ENCODE measurements at regions not wholly inside any gene's neighbourhood (a gene's known extent, or its start where the extent isn't known, plus 50 kb on each side); places are given as distances from the start of the nearest gene placed in this dataset.
"Not testable (repeated sequence)": the region's sequence is repeated elsewhere in the genome, so short reads cannot be mapped to it uniquely, and the experiment has no call there.

DNA sequence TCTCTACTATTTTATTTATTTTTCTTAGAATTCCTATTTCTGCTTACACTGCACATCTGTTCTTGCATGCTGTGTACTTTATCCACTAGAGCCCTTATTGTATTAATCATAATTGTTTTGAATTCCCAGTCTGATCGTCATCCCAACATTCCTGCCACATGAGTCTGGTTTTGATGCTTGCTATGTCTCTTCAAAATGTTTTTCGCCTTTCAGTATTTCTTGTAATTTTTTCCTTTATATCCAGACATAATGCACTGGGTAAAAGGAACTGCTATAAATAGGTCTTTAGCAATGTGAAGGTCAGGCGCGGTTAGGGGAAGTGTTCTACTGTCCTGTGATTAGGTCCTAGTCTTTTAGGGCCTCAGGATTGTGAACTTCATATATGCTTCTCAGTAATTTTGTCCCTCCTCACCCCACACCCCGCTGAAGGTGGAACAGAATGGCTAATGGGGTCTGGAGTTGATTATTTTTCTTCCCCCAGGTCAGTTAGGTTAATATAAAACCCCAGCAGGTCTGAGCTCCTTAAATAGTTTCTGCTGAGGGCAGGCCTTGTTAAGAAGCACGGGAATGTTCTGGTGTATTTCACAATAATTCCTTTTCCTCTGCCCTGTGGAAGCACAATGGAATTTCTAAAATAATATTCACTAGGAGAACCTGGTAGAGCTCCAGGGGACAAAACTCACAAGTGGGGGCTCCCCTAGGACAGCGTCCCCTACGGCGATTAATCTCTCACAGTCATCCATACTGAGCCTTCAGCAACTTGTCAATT is 146.6 kb upstream of the TUT7 start:
- Mint-ChIP-seq H3K36me3 (no peaks in the 10 kb centered on the region), H3K27ac (no peak overlapping the region), H3K4me1 (no peaks in the 10 kb centered on the region), H3K4me3 (no peak overlapping the region), H3K27me3 (peaks cover 9% of the 10 kb centered on the region), H3K9me3 (no peaks in the 10 kb centered on the region)
- ATAC-seq (ENCODE audit: low read depth) (no peak), DNase-seq (ENCODE audit: low spot score in 2 of 2) (no peak)

DNA sequence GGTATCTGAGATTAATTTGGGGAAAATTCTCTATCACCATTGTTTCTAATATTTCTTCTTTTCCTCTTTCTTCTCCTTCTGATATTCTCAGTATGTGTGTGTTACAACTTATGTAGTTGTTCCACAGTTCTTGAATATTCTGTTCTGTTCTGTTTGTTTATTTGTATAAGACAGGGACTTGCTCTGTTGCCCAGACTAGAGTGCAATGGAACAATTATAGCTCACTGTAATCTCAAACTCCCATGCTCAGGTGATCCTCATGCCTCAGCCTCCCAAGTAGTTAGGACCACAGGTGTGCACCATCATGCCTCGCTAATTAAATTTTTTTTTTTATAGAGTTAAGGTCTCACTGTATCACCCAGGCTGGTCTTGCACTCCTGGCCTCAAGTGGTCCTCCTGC is 145.8 kb upstream of the TUT7 start:
- H3K27me3 Mint-ChIP-seq, result peaks cover 7% of the 10 kb centered on the region
- H3K27ac Mint-ChIP-seq, result no peak overlapping the region
- H3K4me1 Mint-ChIP-seq, result no peaks in the 10 kb centered on the region
- no peak for DNase-seq (ENCODE audit: low spot score in 2 of 2)
- ATAC-seq (ENCODE audit: low read depth), result no peak
- H3K9me3 Mint-ChIP-seq, result no peaks in the 10 kb centered on the region
- H3K36me3 Mint-ChIP-seq, result no peaks in the 10 kb centered on the region
- H3K4me3 Mint-ChIP-seq, result no peak overlapping the region

DNA sequence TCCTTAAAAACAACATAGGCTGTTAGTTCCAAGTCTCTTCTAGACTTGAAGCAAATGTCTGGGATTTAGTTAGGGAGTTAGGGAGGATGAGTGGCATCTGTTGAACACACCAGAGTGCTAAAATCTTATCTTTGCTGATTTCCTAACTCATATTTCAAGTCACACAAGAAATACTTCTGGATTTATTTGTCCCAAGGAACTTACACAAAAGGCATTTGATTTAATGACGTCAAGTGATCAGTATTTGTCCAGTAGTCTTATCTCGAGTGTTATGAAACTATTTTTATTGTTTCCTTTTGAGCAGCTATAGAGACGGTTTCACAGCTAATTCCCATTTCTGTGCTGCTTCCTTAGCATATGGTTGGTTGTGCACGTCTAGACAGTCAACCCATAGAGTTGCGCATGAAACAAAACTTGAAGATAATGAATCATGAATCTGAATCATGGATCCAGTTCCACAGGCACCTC is 140.5 kb upstream of the TUT7 start:
- H3K4me1 Mint-ChIP-seq, result no peaks in the 10 kb centered on the region
- DNase-seq (ENCODE audit: low spot score in 2 of 2), result no peak
- H3K27me3 Mint-ChIP-seq, result peaks cover 1% of the 10 kb centered on the region
- no peak overlapping the region for H3K27ac Mint-ChIP-seq
- H3K4me3 Mint-ChIP-seq, result no peak overlapping the region
- no peak for ATAC-seq (ENCODE audit: low read depth)
- no peaks in the 10 kb centered on the region for H3K9me3 Mint-ChIP-seq
- H3K36me3 Mint-ChIP-seq, result no peaks in the 10 kb centered on the region

DNA sequence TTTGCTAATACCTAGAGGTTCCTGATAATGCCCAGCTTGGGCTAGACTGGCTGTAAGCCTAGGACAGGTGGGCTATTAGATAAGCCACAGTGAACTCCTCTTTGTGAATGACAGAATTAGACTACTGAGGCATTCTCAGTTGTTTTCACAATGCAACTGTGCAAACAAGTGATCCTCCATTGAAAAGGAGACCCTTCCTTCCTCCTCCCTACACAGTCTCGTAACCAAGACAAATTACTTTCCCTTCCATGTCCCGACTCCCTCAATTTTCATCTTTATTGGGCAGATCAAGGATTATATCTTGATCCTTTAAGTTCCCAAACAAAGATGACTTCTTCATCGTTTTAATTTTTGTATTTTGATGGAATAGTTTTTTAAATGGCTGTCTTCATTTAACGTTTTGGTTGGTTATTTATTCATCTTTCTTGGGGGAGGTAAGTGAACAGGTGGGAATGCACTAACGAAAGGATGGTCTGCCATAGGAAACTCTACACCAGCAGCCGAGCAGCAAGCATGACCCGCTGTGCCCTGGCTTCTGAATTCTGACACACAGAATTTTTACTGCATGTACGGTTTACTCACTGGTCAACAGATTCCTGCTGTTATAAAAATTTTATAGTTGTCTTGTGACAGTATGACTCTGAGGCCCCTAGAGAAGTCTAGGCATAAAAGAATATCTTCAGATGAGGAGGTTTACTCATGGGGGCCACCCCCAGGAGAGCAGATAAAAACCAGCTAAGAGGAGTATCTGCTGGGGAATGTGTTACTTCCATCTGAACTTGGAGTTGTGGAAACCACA is 137.5 kb upstream of the TUT7 start:
- DNase-seq (ENCODE audit: low spot score in 2 of 2) (no peak), ATAC-seq (ENCODE audit: low read depth) (no peak)
- H3K36me3 Mint-ChIP-seq, result no peaks in the 10 kb centered on the region
- H3K27me3 Mint-ChIP-seq, result no peaks in the 10 kb centered on the region
- H3K4me3 Mint-ChIP-seq, result no peak overlapping the region
- H3K4me1 Mint-ChIP-seq, result no peaks in the 10 kb centered on the region
- no peak overlapping the region for H3K27ac Mint-ChIP-seq
- H3K9me3 Mint-ChIP-seq, result no peaks in the 10 kb centered on the region

DNA sequence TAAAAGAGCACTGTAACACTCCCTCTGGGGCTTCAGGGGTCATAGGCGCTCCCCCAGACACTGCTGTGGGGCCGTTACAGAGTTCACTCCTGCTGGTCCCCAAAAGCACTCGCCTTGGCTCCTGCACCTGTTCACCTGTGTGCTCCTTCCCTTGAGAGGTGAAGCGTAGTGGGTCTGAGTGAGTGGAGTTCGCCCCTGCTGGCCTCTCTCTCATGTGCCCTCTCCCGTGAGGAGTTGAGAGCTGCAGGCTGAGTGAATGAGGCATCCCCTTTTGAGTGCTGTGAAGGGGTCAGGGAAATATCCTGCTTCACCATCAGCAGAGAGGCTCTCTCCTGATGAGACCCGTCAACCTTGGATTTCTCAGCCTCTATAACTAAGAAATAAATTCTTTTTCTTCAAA is 134.6 kb upstream of the TUT7 start:
- Mint-ChIP-seq H3K27me3 (no peaks in the 10 kb centered on the region), H3K27ac (no peak overlapping the region), H3K4me1 (no peaks in the 10 kb centered on the region), H3K36me3 (no peaks in the 10 kb centered on the region), H3K4me3 (no peak overlapping the region), H3K9me3 (no peaks in the 10 kb centered on the region)
- no peak for DNase-seq (ENCODE audit: low spot score in 2 of 2)
- no peak for ATAC-seq (ENCODE audit: low read depth)

DNA sequence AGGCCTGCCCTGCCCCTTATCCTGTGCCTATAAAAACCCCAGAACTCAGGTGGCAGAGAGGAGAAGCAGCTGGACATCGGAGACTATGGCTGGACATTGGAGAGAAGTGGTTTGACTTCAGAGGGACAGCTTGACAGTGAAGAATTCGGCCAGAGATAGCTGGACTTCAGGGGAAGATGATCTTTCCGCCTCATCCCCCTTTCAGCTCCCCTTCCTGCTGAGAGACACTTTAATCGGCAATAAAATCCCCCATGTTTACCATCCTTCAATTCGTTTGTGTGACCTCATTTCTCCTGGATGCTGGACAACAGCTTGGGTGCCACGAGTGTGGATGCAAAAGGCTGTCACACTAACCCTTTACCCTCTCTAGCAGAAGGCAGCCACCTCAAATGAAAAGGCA is 134.1 kb upstream of the TUT7 start:
- ATAC-seq (ENCODE audit: low read depth) (no peak), DNase-seq (ENCODE audit: low spot score in 2 of 2) (no peak)
- Mint-ChIP-seq H3K9me3 (no peaks in the 10 kb centered on the region), H3K4me3 (no peak overlapping the region), H3K27me3 (no peaks in the 10 kb centered on the region), H3K4me1 (no peaks in the 10 kb centered on the region), H3K36me3 (no peaks in the 10 kb centered on the region), H3K27ac (no peak overlapping the region)

DNA sequence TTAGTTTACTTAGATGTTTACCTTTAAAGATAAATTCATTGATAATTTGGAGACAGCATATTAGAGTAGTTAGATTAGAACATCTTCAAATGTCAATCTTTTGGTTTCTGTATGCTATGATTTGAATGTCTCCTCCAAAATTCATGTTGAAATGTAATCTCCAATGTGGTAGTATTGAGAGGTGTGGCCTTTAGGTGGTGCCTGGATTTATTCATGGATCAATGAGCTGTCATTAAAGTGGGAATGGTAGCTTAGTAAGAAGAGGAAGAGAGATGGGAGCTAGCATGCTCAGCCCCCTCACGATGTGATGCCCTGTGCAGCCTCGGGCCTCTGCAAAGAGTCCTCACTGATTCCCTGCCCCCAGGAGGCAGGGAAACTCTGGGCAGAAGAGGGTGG is 133.6 kb upstream of the TUT7 start:
- no peak overlapping the region for H3K4me3 Mint-ChIP-seq
- no peaks in the 10 kb centered on the region for H3K36me3 Mint-ChIP-seq
- ATAC-seq (ENCODE audit: low read depth) (no peak), DNase-seq (ENCODE audit: low spot score in 2 of 2) (no peak)
- no peak overlapping the region for H3K27ac Mint-ChIP-seq
- no peaks in the 10 kb centered on the region for H3K4me1 Mint-ChIP-seq
- H3K27me3 Mint-ChIP-seq, result no peaks in the 10 kb centered on the region
- H3K9me3 Mint-ChIP-seq, result no peaks in the 10 kb centered on the region

DNA sequence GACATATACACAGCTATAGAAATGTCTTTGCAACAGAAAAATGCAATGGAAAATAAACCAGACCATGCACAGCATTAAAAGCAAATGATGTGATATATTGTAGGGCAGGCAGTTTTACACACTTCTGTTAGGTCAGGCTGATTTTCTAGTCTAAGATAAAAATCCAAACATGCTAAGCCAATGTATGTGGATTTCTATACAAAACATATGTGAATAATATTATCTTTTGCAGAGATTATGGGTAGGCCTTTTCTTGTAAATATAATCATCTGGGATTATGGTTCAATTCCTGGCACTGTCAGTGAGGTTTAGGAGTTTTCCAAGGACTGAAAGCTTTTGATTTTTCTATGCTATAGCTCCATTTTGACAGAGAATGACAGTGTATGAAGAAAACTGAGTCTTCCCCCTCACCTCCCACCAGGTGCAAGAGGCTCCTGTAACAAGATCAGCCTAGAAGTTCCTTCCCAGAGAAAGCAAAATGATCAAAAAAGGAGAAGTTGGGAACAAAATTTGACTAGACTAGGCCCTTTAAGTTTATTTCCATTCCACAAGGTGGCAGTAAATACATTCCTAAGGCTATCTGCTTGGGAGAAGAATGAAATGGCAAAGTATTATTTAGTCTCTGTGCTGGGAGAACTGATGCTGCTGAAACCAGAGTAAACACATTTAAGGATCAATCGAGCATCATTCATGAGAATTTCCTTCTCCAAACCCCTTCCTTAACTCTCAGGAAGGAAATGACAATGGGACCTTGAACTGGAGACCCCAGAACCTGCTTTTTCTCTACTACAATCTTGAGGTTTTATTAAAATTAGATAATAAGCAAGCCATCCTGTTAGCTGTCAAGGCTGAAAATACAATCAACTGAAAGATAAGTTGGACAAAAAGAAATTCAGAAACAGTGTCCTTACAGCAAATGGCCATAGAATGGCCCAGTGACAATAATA is 133.0 kb upstream of the TUT7 start:
- H3K27me3 Mint-ChIP-seq, result no peaks in the 10 kb centered on the region
- no peaks in the 10 kb centered on the region for H3K36me3 Mint-ChIP-seq
- no peak overlapping the region for H3K4me3 Mint-ChIP-seq
- H3K4me1 Mint-ChIP-seq, result no peaks in the 10 kb centered on the region
- DNase-seq (ENCODE audit: low spot score in 2 of 2) (no peak), ATAC-seq (ENCODE audit: low read depth) (no peak)
- H3K27ac Mint-ChIP-seq, result no peak overlapping the region
- H3K9me3 Mint-ChIP-seq, result no peaks in the 10 kb centered on the region

DNA sequence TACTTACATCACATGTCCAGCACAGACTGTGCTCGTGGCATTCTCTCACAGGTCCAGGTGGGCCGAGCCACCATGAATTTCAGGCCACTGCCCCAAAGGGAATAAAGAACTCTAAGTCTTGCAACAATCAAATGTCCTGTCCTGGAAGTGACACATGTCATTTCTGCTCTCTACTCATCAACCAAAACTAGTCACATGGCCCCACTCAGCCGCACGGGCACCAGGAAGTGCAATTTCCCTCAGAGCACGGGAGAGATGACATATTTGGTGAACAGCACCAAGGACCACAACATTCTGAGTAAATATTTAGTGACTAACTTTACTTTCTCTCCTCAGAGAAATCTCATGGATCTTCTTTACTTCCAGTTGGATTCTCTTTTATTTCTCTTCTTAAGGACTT is 131.1 kb upstream of the TUT7 start:
- DNase-seq (ENCODE audit: low spot score in 2 of 2), result no peak
- no peak overlapping the region for H3K27ac Mint-ChIP-seq

DNA sequence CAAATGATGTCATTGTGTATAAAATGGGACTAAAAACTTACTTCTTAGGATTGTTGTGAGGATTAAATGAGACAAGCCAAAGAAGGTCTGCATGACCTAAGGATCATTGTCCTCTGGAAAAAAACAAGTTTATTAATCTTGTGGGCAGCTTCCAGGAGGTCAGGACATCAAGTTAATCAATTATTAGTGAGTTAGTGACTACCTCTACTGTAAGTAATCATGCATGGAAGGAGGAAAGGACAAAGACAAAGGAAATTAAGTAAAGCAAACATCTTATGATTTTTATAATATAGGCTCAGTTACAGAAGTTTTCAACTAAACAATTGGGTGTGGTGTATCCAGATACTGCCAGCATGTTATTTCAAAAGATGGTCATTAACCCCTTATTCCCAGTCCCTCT is 129.3 kb upstream of the TUT7 start:
- H3K9me3 Mint-ChIP-seq, result no peaks in the 10 kb centered on the region
- H3K27me3 Mint-ChIP-seq, result peaks cover 3% of the 10 kb centered on the region
- DNase-seq (ENCODE audit: low spot score in 2 of 2) (no peak), ATAC-seq (ENCODE audit: low read depth) (no peak)
- no peak overlapping the region for H3K27ac Mint-ChIP-seq
- H3K36me3 Mint-ChIP-seq, result no peaks in the 10 kb centered on the region
- no peak overlapping the region for H3K4me3 Mint-ChIP-seq
- H3K4me1 Mint-ChIP-seq, result no peaks in the 10 kb centered on the region

More for the DNA sequence above, 131.1 kb upstream of the TUT7 start:
- no peak overlapping the region for H3K4me3 Mint-ChIP-seq
- H3K36me3 Mint-ChIP-seq, result no peaks in the 10 kb centered on the region
- H3K4me1 Mint-ChIP-seq, result no peaks in the 10 kb centered on the region
- no peak for ATAC-seq (ENCODE audit: low read depth)
- H3K27me3 Mint-ChIP-seq, result no peaks in the 10 kb centered on the region
- no peaks in the 10 kb centered on the region for H3K9me3 Mint-ChIP-seq

DNA sequence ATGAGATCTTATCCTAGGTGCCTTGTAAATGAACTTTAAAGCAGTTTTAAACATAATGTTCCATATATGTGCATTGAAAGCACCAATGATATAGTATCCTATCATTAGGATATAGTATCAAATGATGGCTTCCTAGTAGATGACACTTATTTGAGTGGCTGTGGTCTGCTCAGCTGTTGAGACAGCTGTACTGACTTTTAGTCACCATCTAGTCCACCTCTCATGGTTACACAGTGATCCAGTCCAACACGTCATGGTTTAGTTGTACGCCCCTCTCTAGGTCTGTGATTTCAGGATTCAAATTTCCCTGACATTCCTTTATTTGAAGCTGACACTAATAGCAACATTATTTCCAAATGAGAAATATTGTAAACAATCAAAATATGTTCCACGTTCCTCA is 127.3 kb upstream of the TUT7 start:
- Mint-ChIP-seq H3K27ac (no peak overlapping the region), H3K27me3 (peaks cover 3% of the 10 kb centered on the region), H3K4me3 (no peak overlapping the region), H3K4me1 (no peaks in the 10 kb centered on the region), H3K36me3 (no peaks in the 10 kb centered on the region), H3K9me3 (no peaks in the 10 kb centered on the region)
- DNase-seq (ENCODE audit: low spot score in 2 of 2), result no peak
- no peak for ATAC-seq (ENCODE audit: low read depth)

DNA sequence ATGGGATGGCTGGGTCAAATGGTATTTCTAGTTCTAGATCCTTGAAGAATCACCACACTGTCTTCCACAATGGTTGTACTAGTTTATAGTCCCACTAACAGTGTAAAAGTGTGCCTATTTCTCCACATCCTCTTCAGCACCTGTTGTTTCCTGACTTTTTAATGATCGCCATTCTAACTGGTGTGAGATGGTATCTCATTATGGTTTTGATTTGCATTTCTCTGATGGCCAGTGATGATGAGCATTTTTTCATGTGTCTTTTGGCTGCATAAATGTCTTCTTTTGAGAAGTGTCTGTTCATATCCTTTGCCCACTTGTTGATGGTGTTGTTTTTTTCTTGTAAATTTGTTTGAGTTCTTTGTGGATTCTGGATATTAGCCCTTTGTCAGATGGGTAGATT is 121.0 kb upstream of the TUT7 start:
- ATAC-seq (ENCODE audit: low read depth); H3K4me3 Mint-ChIP-seq; H3K9me3 Mint-ChIP-seq; H3K27me3 Mint-ChIP-seq; H3K27ac Mint-ChIP-seq; H3K4me1 Mint-ChIP-seq; DNase-seq (ENCODE audit: low spot score in 2 of 2); H3K36me3 Mint-ChIP-seq: not testable (repeated sequence)

DNA sequence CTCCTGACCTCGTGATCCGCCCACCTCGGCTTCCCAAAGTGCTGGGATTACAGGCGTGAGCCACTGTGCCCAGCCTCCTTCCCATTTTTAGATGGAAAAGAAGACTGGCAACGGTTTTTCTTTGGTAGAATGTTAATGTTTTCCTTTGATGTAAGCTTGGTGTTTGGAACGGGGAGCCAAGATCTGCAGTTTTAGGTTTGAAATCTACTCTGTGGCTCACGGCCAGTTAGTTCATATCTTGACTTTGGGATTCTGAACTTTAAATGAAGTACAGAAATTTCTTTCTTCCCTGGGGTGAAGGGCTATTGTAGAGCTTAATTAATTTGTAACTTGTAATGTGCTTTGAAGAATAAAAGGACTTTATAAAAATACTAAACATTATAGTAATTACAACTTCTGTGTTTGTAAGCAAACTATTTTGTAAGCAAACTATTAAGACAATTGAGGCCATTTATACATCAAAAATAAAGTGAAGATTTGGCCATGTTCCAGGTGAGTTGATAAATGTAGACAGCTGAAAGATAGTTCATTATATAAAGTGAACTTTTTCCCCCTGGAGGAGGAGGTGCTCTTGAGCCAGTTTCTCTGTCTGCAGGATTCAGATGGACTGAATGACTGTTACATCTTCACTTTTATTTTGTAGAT is 117.1 kb upstream of the TUT7 start:
- H3K4me1 Mint-ChIP-seq, result no peaks in the 10 kb centered on the region
- H3K27ac Mint-ChIP-seq, result no peak overlapping the region
- DNase-seq (ENCODE audit: low spot score in 2 of 2) (no peak), ATAC-seq (ENCODE audit: low read depth) (no peak)
- no peaks in the 10 kb centered on the region for H3K9me3 Mint-ChIP-seq
- H3K27me3 Mint-ChIP-seq, result peaks cover 11% of the 10 kb centered on the region
- H3K36me3 Mint-ChIP-seq, result no peaks in the 10 kb centered on the region
- no peak overlapping the region for H3K4me3 Mint-ChIP-seq

Data from memory B cell (primary cell).